ENCODE measurements at regions not wholly inside any gene's neighbourhood (a gene's known extent, or its start where the extent isn't known, plus 50 kb on each side); places are given as distances from the start of the nearest gene placed in this dataset.

- TF ChIP-seq PRDM15 (CRISPR knock-in tag; IDR thresholded peaks at IDR 0.05) = no peak
- no peak for TF ChIP-seq PBX3 (IDR thresholded peaks at IDR 0.05; ENCODE audit: insufficient replicate concordance, low read depth, low read length)
These were observed 515.9 kb downstream of the JRKL start (continued) for GRCh38 chr11:96905663-96906062.

- Histone ChIP-seq H3K36me3 (ENCODE audit: control insufficient read depth in 2 of 2, insufficient read depth in 2 of 2, low read length in 1 of 2) (no peaks in the 10 kb centered on the region), H3K27me3 (replicated peaks in 1 of 2; ENCODE audit: control insufficient read depth in 2 of 2, insufficient read depth in 2 of 2, low read length in 1 of 2) (no peaks in the 10 kb centered on the region), H3K27ac (ENCODE audit: control insufficient read depth, insufficient read depth) (no peak overlapping the region), H3K79me2 (ENCODE audit: control insufficient read depth, insufficient read depth, low read length) (no peaks in the 10 kb centered on the region), H3K9ac (ENCODE audit: control insufficient read depth, insufficient read depth, low read length) (no peak overlapping the region), H3K4me3 (no peak overlapping the region), H3K4me1 (ENCODE audit: control insufficient read depth, insufficient read depth, low read length) (no peaks in the 10 kb centered on the region), H2AFZ (ENCODE audit: control insufficient read depth, low read depth, low read length) (no peak overlapping the region), H4K20me1 (ENCODE audit: control insufficient read depth, insufficient read depth) (no peaks in the 10 kb centered on the region), H3K4me2 (ENCODE audit: control insufficient read depth, insufficient read depth) (no peak overlapping the region), H3K9me3 (replicated peaks; ENCODE audit: control insufficient read depth, insufficient read depth, low read length) (no peaks in the 10 kb centered on the region)
- BruUV-seq (replicated peaks) = no TSS peak
- ChIA-PET RAD21 (ENCODE audit: unreplicated experiment) (no interaction called here), CTCF (interaction anchor here (1.7 kb wide), 1 partner anchor 443 kb away, joined by 3 read pairs; no protein-coding TSS in a partner anchor), SMC1A (ENCODE audit: uncharacterized antibody, unreplicated experiment) (no interaction called here), POLR2A (no interaction called here)
- no peak for ATAC-seq
- in situ Hi-C loops (cut with MboI) (no loop called here), intact Hi-C loops (cut with micrococcal nuclease; ENCODE audit: unreplicated experiment) (no loop called here)
- 0% methylated on average over 1 of the region's 1 CpG for whole genome bisulfite sequencing (ENCODE audit: insufficient coverage, insufficient replicate concordance, low lambda C conversion rate, missing lambda C conversion rate)
- DNase-seq (ENCODE audit: low read depth, low spot score) = no peak
- no peak for FAIRE-seq
- TF ChIP-seq IRF5 (IDR thresholded peaks at IDR 0.05; ENCODE audit: borderline replicate concordance) (no peak), SMAD1 (IDR thresholded peaks at IDR 0.05; ENCODE audit: low read depth, partially characterized antibody) (no peak), POLR2AphosphoS5 (IDR thresholded peaks at IDR 0.05; ENCODE audit: low read length) (no peak), TCF12 (IDR thresholded peaks at IDR 0.05; ENCODE audit: low read depth, low read length) (no peak), MEF2B (IDR thresholded peaks at IDR 0.05; ENCODE audit: partially characterized antibody, poor library complexity, severe bottlenecking) (no peak), ZBTB4 (CRISPR knock-in tag; IDR thresholded peaks at IDR 0.05) (no peak), RFX5 (IDR thresholded peaks at IDR 0.05; ENCODE audit: low read depth, low read length) (no peak), BRCA1 (IDR thresholded peaks at IDR 0.05; ENCODE audit: low read depth, low read length) (no peak), POU2F2 (IDR thresholded peaks at IDR 0.05; ENCODE audit: borderline replicate concordance, low read depth, low read length) (no peak), ATF2 (IDR thresholded peaks at IDR 0.05; ENCODE audit: low read length) (no peak), DPF2 (IDR thresholded peaks at IDR 0.05) (no peak)
These were observed 516.7 kb downstream of the JRKL start for GRCh38 chr11:96906476-96906875.

Measured in GM12878 (cell line).